ENCODE measurements at regions not wholly inside any gene's neighbourhood (a gene's known extent, or its start where the extent isn't known, plus 50 kb on each side); places are given as distances from the start of the nearest gene placed in this dataset.

DNA sequence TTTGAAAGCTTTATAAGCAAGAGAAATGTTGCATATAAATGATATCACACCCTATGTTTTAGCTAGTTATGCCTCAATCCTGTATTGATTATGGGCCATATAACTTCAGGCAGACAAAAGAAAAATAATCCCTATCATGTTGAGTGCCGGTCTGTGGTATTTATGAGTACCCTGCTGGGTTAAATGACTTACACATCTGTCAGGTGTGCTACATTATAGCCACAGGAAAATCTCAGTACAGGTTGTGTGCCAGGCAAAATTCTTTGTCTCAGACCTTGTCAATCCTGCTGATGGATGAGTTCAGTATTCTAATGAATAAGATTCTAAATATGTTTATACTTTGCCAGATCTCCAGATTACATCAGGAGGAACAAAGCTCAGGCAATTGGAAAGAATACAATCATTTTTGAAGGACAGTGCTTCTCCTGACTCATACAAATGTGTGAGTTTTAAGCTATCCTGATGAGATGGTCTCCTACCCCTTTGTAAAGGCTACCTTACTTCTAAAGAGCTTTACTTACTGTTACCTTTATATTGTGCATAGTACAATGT lies 109.8 kb upstream of the FOXG1 start:
- 21 to 51% (median 22%) methylated on average over 1 of the region's 1 CpG for WGBS, 3 donors
- H3K4me1 ChIP-seq (ENCODE audit: control insufficient read depth in 3 of 3, insufficient read depth in 2 of 3, low read depth in 1 of 3, low read length in 2 of 3): no peaks in the 10 kb centered on the region
- H3K36me3 ChIP-seq (ENCODE audit: control insufficient read depth in 3 of 3, insufficient read depth in 2 of 3, low read depth in 1 of 3, low read length in 3 of 3): no peaks in the 10 kb centered on the region
- H3K27me3 ChIP-seq (ENCODE audit: control insufficient read depth in 3 of 3, insufficient read depth in 3 of 3, low read length in 3 of 3): no peaks in the 10 kb centered on the region
- FAIRE-seq: no peak
- no peaks in the 10 kb centered on the region for H3K9me3 ChIP-seq (ENCODE audit: control insufficient read depth in 2 of 2, insufficient read depth in 1 of 2, low read depth in 1 of 2, low read length in 1 of 2)
- H3K27ac ChIP-seq (ENCODE audit: low read depth in 1 of 3, low read length in 2 of 3): no peak overlapping the region
- DNase-seq: no peak
- no peak overlapping the region for H3K4me3 ChIP-seq (ENCODE audit: low read depth in 1 of 3, low read length in 3 of 3)

- DNase-seq: no peak
- no peaks in the 10 kb centered on the region for H3K9me3 ChIP-seq (ENCODE audit: control insufficient read depth in 2 of 2, insufficient read depth in 1 of 2, low read depth in 1 of 2, low read length in 1 of 2)
- no peaks in the 10 kb centered on the region for H3K27me3 ChIP-seq (ENCODE audit: control insufficient read depth in 3 of 3, insufficient read depth in 3 of 3, low read length in 3 of 3)
- H3K36me3 ChIP-seq (ENCODE audit: control insufficient read depth in 3 of 3, insufficient read depth in 2 of 3, low read depth in 1 of 3, low read length in 3 of 3): no peaks in the 10 kb centered on the region
- FAIRE-seq: no peak
- H3K27ac ChIP-seq (ENCODE audit: low read depth in 1 of 3, low read length in 2 of 3): no peak overlapping the region
- no peaks in the 10 kb centered on the region for H3K4me1 ChIP-seq (ENCODE audit: control insufficient read depth in 3 of 3, insufficient read depth in 2 of 3, low read depth in 1 of 3, low read length in 2 of 3)
- H3K4me3 ChIP-seq (ENCODE audit: low read depth in 1 of 3, low read length in 3 of 3): no peak overlapping the region
- 27 to 47% (median 27%) methylated on average over 5 of the region's 5 CpGs for WGBS, 3 donors
Observed at GRCh38 chr14:28661171-28661772, 105.3 kb upstream of the FOXG1 start.

DNA sequence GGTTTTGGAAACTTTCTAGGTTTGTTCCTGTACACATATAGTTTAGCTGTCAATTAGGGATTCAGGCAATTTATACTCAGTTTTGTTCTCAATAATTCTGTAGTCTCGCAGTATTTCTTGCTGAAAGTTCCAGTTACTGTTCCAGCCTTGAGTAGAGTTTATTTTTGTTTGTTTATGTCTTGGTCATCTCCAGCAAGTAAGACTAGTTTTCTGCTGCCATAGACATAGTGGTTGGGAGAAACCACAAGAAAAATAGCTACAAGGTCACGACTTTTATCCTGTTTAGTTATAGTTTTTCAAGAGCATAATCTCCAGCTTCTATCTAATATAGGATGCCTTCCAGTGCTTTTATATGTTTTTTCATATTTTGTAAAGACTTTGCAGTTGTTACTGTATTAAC lies 99.6 kb upstream of the FOXG1 start:
- no peak for FAIRE-seq
- 52 to 61% (median 59%) methylated on average over 2 of the region's 2 CpGs for WGBS, 3 donors

GRCh38 chr14:28671425-28671824 lies 95.2 kb upstream of the FOXG1 start:
- FAIRE-seq (no peak), DNase-seq (no peak)
- Histone ChIP-seq H3K36me3 (ENCODE audit: control insufficient read depth in 3 of 3, insufficient read depth in 2 of 3, low read depth in 1 of 3, low read length in 3 of 3) (no peaks in the 10 kb centered on the region), H3K4me3 (ENCODE audit: low read depth in 1 of 3, low read length in 3 of 3) (no peak overlapping the region), H3K27ac (ENCODE audit: low read depth in 1 of 3, low read length in 2 of 3) (no peak overlapping the region), H3K27me3 (ENCODE audit: control insufficient read depth in 3 of 3, insufficient read depth in 3 of 3, low read length in 3 of 3) (no peaks in the 10 kb centered on the region), H3K9me3 (ENCODE audit: control insufficient read depth in 2 of 2, insufficient read depth in 1 of 2, low read depth in 1 of 2, low read length in 1 of 2) (no peaks in the 10 kb centered on the region), H3K4me1 (ENCODE audit: control insufficient read depth in 3 of 3, insufficient read depth in 2 of 3, low read depth in 1 of 3, low read length in 2 of 3) (no peaks in the 10 kb centered on the region)
- WGBS, 3 donors: 42 to 51% (median 47%) methylated on average over 2 of the region's 2 CpGs

More for the DNA sequence above, 99.6 kb upstream of the FOXG1 start:
- Histone ChIP-seq H3K36me3 (ENCODE audit: control insufficient read depth in 3 of 3, insufficient read depth in 2 of 3, low read depth in 1 of 3, low read length in 3 of 3) (no peaks in the 10 kb centered on the region), H3K27ac (ENCODE audit: low read depth in 1 of 3, low read length in 2 of 3) (no peak overlapping the region), H3K9me3 (ENCODE audit: control insufficient read depth in 2 of 2, insufficient read depth in 1 of 2, low read depth in 1 of 2, low read length in 1 of 2) (no peaks in the 10 kb centered on the region), H3K4me1 (ENCODE audit: control insufficient read depth in 3 of 3, insufficient read depth in 2 of 3, low read depth in 1 of 3, low read length in 2 of 3) (no peaks in the 10 kb centered on the region), H3K4me3 (ENCODE audit: low read depth in 1 of 3, low read length in 3 of 3) (no peak overlapping the region), H3K27me3 (ENCODE audit: control insufficient read depth in 3 of 3, insufficient read depth in 3 of 3, low read length in 3 of 3) (no peaks in the 10 kb centered on the region)
- DNase-seq: no peak

- H3K27me3 ChIP-seq (ENCODE audit: control insufficient read depth in 3 of 3, insufficient read depth in 3 of 3, low read length in 3 of 3): no peaks in the 10 kb centered on the region
- no peaks in the 10 kb centered on the region for H3K4me1 ChIP-seq (ENCODE audit: control insufficient read depth in 3 of 3, insufficient read depth in 2 of 3, low read depth in 1 of 3, low read length in 2 of 3)
- H3K4me3 ChIP-seq (ENCODE audit: low read depth in 1 of 3, low read length in 3 of 3): no peak overlapping the region
- H3K9me3 ChIP-seq (ENCODE audit: control insufficient read depth in 2 of 2, insufficient read depth in 1 of 2, low read depth in 1 of 2, low read length in 1 of 2): no peaks in the 10 kb centered on the region
- DNase-seq (no peak), FAIRE-seq (no peak)
- WGBS, 3 donors: 74 to 84% (median 82%) methylated on average over 4 of the region's 4 CpGs
- H3K27ac ChIP-seq (ENCODE audit: low read depth in 1 of 3, low read length in 2 of 3): no peak overlapping the region
- H3K36me3 ChIP-seq (ENCODE audit: control insufficient read depth in 3 of 3, insufficient read depth in 2 of 3, low read depth in 1 of 3, low read length in 3 of 3): no peaks in the 10 kb centered on the region
Observed at GRCh38 chr14:28673056-28673455, 93.5 kb upstream of the FOXG1 start.

- H3K4me3 ChIP-seq (ENCODE audit: low read depth in 1 of 3, low read length in 3 of 3): no peak overlapping the region
- H3K27ac ChIP-seq (ENCODE audit: low read depth in 1 of 3, low read length in 2 of 3): no peak overlapping the region
- H3K36me3 ChIP-seq (ENCODE audit: control insufficient read depth in 3 of 3, insufficient read depth in 2 of 3, low read depth in 1 of 3, low read length in 3 of 3): no peaks in the 10 kb centered on the region
- no peak for FAIRE-seq
- no peaks in the 10 kb centered on the region for H3K9me3 ChIP-seq (ENCODE audit: control insufficient read depth in 2 of 2, insufficient read depth in 1 of 2, low read depth in 1 of 2, low read length in 1 of 2)
- H3K27me3 ChIP-seq (ENCODE audit: control insufficient read depth in 3 of 3, insufficient read depth in 3 of 3, low read length in 3 of 3): no peaks in the 10 kb centered on the region
- no peaks in the 10 kb centered on the region for H3K4me1 ChIP-seq (ENCODE audit: control insufficient read depth in 3 of 3, insufficient read depth in 2 of 3, low read depth in 1 of 3, low read length in 2 of 3)
- WGBS, 3 donors: 18 to 33% (median 20%) methylated on average over 4 of the region's 4 CpGs
- DNase-seq: no peak
Observed at GRCh38 chr14:28676479-28676878, 90.1 kb upstream of the FOXG1 start.

DNA sequence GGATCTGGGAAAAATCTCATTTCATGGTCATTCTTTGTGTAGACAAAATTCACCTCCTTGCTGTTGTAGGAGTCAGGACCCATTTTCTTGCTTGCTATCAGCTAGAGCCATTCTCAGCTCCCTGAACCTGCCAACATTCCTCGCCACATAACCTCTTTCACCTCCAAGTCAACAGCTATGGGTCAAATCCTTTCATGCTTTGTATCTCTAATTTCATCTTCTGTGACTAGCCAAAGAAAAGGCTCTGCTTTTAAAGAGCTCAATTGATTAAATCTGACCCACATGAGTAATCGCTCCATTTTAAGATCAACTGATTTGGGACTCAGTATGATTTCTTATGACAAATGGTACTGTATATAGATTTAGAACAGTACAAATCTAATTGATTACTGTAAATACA lies 89.2 kb upstream of the FOXG1 start:
- Histone ChIP-seq H3K9me3 (ENCODE audit: control insufficient read depth in 2 of 2, insufficient read depth in 1 of 2, low read depth in 1 of 2, low read length in 1 of 2) (no peaks in the 10 kb centered on the region), H3K36me3 (ENCODE audit: control insufficient read depth in 3 of 3, insufficient read depth in 2 of 3, low read depth in 1 of 3, low read length in 3 of 3) (no peaks in the 10 kb centered on the region), H3K27me3 (ENCODE audit: control insufficient read depth in 3 of 3, insufficient read depth in 3 of 3, low read length in 3 of 3) (no peaks in the 10 kb centered on the region), H3K27ac (ENCODE audit: low read depth in 1 of 3, low read length in 2 of 3) (no peak overlapping the region), H3K4me3 (ENCODE audit: low read depth in 1 of 3, low read length in 3 of 3) (no peak overlapping the region), H3K4me1 (ENCODE audit: control insufficient read depth in 3 of 3, insufficient read depth in 2 of 3, low read depth in 1 of 3, low read length in 2 of 3) (no peaks in the 10 kb centered on the region)
- 84 to 91% (median 91%) methylated on average over 2 of the region's 2 CpGs for WGBS, 3 donors
- DNase-seq (no peak), FAIRE-seq (no peak)

DNA sequence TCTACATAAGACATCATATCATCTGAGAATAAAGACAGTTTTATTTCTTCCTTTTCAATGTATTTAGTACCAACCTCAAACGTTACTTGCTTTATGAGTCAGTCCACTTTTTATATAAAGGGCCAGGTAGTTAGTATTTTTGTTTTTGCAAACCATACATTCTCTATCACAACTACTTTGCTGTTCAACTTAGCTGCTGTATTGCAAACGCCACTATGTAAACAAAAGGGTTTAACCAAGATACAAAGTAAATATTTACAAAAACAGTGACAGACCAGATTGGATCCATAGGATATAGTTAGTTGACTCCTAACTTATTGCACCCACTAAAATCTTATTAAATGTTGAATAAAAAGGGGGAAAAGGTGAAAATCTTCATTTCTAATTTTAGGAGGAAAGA lies 87.7 kb upstream of the FOXG1 start:
- Histone ChIP-seq H3K4me1 (ENCODE audit: control insufficient read depth in 3 of 3, insufficient read depth in 2 of 3, low read depth in 1 of 3, low read length in 2 of 3) (no peaks in the 10 kb centered on the region), H3K9me3 (ENCODE audit: control insufficient read depth in 2 of 2, insufficient read depth in 1 of 2, low read depth in 1 of 2, low read length in 1 of 2) (no peaks in the 10 kb centered on the region), H3K4me3 (ENCODE audit: low read depth in 1 of 3, low read length in 3 of 3) (no peak overlapping the region), H3K27ac (ENCODE audit: low read depth in 1 of 3, low read length in 2 of 3) (no peak overlapping the region), H3K36me3 (ENCODE audit: control insufficient read depth in 3 of 3, insufficient read depth in 2 of 3, low read depth in 1 of 3, low read length in 3 of 3) (no peaks in the 10 kb centered on the region), H3K27me3 (ENCODE audit: control insufficient read depth in 3 of 3, insufficient read depth in 3 of 3, low read length in 3 of 3) (no peaks in the 10 kb centered on the region)
- 18 to 26% (median 24%) methylated on average over 2 of the region's 2 CpGs for WGBS, 3 donors
- no peak for DNase-seq
- FAIRE-seq: no peak

DNA sequence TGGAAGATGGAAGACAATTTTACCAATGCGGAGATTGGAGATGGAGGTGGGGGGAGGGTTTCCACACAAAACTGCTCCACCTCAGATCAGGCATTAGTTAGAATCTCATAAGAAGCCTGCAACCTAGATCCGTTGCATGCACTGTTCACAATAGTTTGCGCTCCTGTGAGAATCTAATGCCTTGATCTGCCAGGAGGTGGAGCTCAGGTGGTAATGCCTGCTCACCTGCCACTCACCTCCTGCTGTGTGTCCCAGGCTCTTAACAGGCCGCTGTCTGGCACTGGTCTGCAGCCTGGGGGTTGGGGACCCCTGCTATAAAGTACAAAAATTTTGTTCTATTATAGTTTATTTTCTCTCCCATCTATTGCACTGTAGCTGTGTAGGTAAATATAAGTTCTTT lies 84.9 kb upstream of the FOXG1 start:
- DNase-seq: no peak
- WGBS, 3 donors: 57 to 63% (median 61%) methylated on average over 4 of the region's 4 CpGs

More for the DNA sequence above, 84.9 kb upstream of the FOXG1 start:
- Histone ChIP-seq H3K27me3 (ENCODE audit: control insufficient read depth in 3 of 3, insufficient read depth in 3 of 3, low read length in 3 of 3) (no peaks in the 10 kb centered on the region), H3K4me3 (ENCODE audit: low read depth in 1 of 3, low read length in 3 of 3) (no peak overlapping the region), H3K27ac (ENCODE audit: low read depth in 1 of 3, low read length in 2 of 3) (no peak overlapping the region), H3K36me3 (ENCODE audit: control insufficient read depth in 3 of 3, insufficient read depth in 2 of 3, low read depth in 1 of 3, low read length in 3 of 3) (no peaks in the 10 kb centered on the region), H3K9me3 (ENCODE audit: control insufficient read depth in 2 of 2, insufficient read depth in 1 of 2, low read depth in 1 of 2, low read length in 1 of 2) (no peaks in the 10 kb centered on the region), H3K4me1 (ENCODE audit: control insufficient read depth in 3 of 3, insufficient read depth in 2 of 3, low read depth in 1 of 3, low read length in 2 of 3) (no peaks in the 10 kb centered on the region)
- FAIRE-seq: no peak
